Neural cell (in vitro differentiated cells): ENCODE measurements at regions not wholly inside any gene's neighbourhood (a gene's known extent, or its start where the extent isn't known, plus 50 kb on each side); places are given as distances from the start of the nearest gene placed in this dataset.

ENCODE experiments used
- MXI1 ChIP-seq: fragments of 450-650 bp; conservative IDR thresholded peaks from 2 replicates; pipeline ENCODE4 v1.6.1; 2014; ENCODE audit warnings: antibody characterized with exemption, mild to moderate bottlenecking; ENCODE audit not compliant: poor library complexity, severe bottlenecking
- TF ChIP-seq, protein P1 (sequence below): fragments of 450-650 bp; IDR thresholded peaks from 2 replicates; pipeline ENCODE4 v1.5.1; 2014; ENCODE audit warnings: antibody characterized with exemption, mild to moderate bottlenecking, moderate library complexity; ENCODE audit not compliant: poor library complexity, severe bottlenecking
- TF ChIP-seq, protein P2 (sequence below): IDR thresholded peaks from 2 replicates; pipeline ENCODE4 v1.6.1; 2012; ENCODE audit warnings: borderline replicate concordance

DNA sequence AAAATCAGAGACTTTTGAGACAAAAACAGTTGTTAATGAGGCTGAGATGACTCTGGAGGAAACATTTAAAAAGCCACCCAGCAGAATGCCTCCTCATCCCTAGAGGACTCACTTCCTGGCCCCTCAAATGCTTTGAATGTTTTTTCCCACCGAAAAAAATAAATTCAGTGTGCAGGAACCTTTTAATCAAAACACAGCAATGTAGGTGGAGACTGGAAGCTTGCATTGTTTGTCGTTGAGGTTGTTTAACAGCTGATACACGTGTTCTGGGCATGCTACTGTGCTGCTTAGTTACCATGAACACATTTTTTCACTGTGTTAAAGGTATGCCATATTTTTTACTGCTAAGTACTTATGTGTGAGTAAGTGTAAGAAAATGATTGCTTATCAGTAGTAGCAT, 65.7 kb upstream of the ADCY2 start:
- TF ChIP-seq, protein P1, sequence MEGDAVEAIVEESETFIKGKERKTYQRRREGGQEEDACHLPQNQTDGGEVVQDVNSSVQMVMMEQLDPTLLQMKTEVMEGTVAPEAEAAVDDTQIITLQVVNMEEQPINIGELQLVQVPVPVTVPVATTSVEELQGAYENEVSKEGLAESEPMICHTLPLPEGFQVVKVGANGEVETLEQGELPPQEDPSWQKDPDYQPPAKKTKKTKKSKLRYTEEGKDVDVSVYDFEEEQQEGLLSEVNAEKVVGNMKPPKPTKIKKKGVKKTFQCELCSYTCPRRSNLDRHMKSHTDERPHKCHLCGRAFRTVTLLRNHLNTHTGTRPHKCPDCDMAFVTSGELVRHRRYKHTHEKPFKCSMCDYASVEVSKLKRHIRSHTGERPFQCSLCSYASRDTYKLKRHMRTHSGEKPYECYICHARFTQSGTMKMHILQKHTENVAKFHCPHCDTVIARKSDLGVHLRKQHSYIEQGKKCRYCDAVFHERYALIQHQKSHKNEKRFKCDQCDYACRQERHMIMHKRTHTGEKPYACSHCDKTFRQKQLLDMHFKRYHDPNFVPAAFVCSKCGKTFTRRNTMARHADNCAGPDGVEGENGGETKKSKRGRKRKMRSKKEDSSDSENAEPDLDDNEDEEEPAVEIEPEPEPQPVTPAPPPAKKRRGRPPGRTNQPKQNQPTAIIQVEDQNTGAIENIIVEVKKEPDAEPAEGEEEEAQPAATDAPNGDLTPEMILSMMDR = no peak
- TF ChIP-seq, protein P2, sequence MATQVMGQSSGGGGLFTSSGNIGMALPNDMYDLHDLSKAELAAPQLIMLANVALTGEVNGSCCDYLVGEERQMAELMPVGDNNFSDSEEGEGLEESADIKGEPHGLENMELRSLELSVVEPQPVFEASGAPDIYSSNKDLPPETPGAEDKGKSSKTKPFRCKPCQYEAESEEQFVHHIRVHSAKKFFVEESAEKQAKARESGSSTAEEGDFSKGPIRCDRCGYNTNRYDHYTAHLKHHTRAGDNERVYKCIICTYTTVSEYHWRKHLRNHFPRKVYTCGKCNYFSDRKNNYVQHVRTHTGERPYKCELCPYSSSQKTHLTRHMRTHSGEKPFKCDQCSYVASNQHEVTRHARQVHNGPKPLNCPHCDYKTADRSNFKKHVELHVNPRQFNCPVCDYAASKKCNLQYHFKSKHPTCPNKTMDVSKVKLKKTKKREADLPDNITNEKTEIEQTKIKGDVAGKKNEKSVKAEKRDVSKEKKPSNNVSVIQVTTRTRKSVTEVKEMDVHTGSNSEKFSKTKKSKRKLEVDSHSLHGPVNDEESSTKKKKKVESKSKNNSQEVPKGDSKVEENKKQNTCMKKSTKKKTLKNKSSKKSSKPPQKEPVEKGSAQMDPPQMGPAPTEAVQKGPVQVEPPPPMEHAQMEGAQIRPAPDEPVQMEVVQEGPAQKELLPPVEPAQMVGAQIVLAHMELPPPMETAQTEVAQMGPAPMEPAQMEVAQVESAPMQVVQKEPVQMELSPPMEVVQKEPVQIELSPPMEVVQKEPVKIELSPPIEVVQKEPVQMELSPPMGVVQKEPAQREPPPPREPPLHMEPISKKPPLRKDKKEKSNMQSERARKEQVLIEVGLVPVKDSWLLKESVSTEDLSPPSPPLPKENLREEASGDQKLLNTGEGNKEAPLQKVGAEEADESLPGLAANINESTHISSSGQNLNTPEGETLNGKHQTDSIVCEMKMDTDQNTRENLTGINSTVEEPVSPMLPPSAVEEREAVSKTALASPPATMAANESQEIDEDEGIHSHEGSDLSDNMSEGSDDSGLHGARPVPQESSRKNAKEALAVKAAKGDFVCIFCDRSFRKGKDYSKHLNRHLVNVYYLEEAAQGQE = no peak
- no peak for TF ChIP-seq MXI1
